Loucy (cell line): ENCODE measurements at regions not wholly inside any gene's neighbourhood (a gene's known extent, or its start where the extent isn't known, plus 50 kb on each side); places are given as distances from the start of the nearest gene placed in this dataset.

Experiments used
- H2AFZ ChIP-seq: fragments of 200-600 bp; sonication (generic); 2 replicates; pipeline ENCODE4 v1.6.0; 2016; ENCODE audit warnings: antibody characterized with exemption, mild to moderate bottlenecking, low read length, moderate library complexity
- H3F3A ChIP-seq: fragments of 200-600 bp; 2 replicates; pipeline ENCODE4 v1.6.0; 2016; ENCODE audit warnings: antibody characterized with exemption, low read depth, mild to moderate bottlenecking
- H3K27me3 ChIP-seq: fragments of 200-600 bp; sonication (generic); 2 replicates; pipeline ENCODE4 v1.6.1; 2014; ENCODE audit warnings: low read length, mild to moderate bottlenecking; ENCODE audit not compliant: insufficient read depth, poor library complexity, severe bottlenecking
- H3K36me3 ChIP-seq: fragments of 200-600 bp; sonication (generic); 2 replicates; pipeline ENCODE4 v1.6.1; 2016; ENCODE audit warnings: low read length; ENCODE audit not compliant: insufficient read depth
- H3K4me1 ChIP-seq: fragments of 200-600 bp; sonication (generic); 2 replicates; pipeline ENCODE4 v1.5.1; 2014; ENCODE audit warnings: low read length, mild to moderate bottlenecking; ENCODE audit not compliant: insufficient read depth, poor library complexity, severe bottlenecking
- H3K4me2 ChIP-seq: fragments of 200-600 bp; sonication (generic); 2 replicates; pipeline ENCODE4 v1.6.0; 2014; ENCODE audit warnings: antibody characterized with exemption, low read length, low read depth, mild to moderate bottlenecking; ENCODE audit not compliant: poor library complexity, severe bottlenecking
- H3K4me3 ChIP-seq: fragments of 200-600 bp; sonication (generic); 2 replicates; pipeline ENCODE4 v1.5.1; 2014; ENCODE audit warnings: low read length, mild to moderate bottlenecking, mixed read lengths; ENCODE audit not compliant: poor library complexity, severe bottlenecking
- H3K79me2 ChIP-seq: fragments of 200-600 bp; sonication (generic); 2 replicates; pipeline ENCODE4 v1.6.1; 2014; ENCODE audit warnings: low read length; ENCODE audit not compliant: insufficient read depth
- H3K9ac ChIP-seq: fragments of 200-600 bp; sonication (generic); 2 replicates; pipeline ENCODE4 v1.6.0; 2014; ENCODE audit warnings: mild to moderate bottlenecking, low read depth, low read length, moderate library complexity; ENCODE audit not compliant: poor library complexity, severe bottlenecking
- H3K9me2 ChIP-seq: fragments of 200-600 bp; sonication (generic); replicated peaks from 2 replicates; pipeline ENCODE4 v1.6.1; 2016; ENCODE audit warnings: low read depth, low read length, mixed read lengths
- H3K9me3 ChIP-seq: fragments of 200-600 bp; sonication (generic); 2 replicates; pipeline ENCODE4 v1.6.1; 2014; ENCODE audit warnings: mild to moderate bottlenecking, antibody characterized with exemption, low read length, low read depth; ENCODE audit not compliant: insufficient read depth
- H4K20me1 ChIP-seq: fragments of 200-600 bp; sonication (generic); 2 replicates; pipeline ENCODE4 v1.6.0; 2014; ENCODE audit warnings: antibody characterized with exemption, low read length, mild to moderate bottlenecking; ENCODE audit not compliant: insufficient read depth, poor library complexity, severe bottlenecking
- CTCF ChIP-seq: fragments of 200-600 bp; sonication (generic); conservative IDR thresholded peaks from 2 replicates; pipeline ENCODE4 v1.5.1; 2014; ENCODE audit warnings: mild to moderate bottlenecking, antibody characterized with exemption, low read length
- EZH2phosphoT487 ChIP-seq: fragments of 200-600 bp; IDR thresholded peaks from 2 replicates; pipeline ENCODE4 v1.6.1; 2018; ENCODE audit warnings: antibody characterized with exemption, mild to moderate bottlenecking, moderate library complexity, borderline replicate concordance

DNA sequence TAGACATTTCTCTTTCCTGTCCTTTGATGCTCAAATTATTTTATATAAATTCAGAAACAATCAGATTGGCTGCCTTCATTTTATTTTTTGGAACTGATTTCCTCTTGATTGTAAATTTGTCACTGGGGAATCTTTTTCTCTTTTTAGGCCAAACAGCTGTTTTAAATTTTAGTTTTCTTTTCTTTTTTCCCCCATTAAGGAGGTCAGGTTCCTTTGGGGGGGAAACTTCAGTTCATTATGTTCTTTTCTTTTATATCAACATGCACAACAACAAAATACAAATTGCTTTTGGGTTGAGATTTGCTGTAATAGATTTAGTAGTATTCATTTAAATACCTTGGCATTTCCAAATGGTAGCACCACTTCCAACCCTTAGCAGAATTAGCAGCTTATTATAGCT is 264.8 kb upstream of the SPRY2 start:
- no peaks in the 10 kb centered on the region for H3F3A ChIP-seq
- H3K9ac ChIP-seq = no peak overlapping the region
- TF ChIP-seq CTCF = no peak
- no peak for TF ChIP-seq EZH2phosphoT487
- H3K4me1 ChIP-seq = peaks cover 5% of the 10 kb centered on the region
- no peak overlapping the region for H3K4me3 ChIP-seq
- no peaks in the 10 kb centered on the region for H3K9me3 ChIP-seq
- H4K20me1 ChIP-seq = no peaks in the 10 kb centered on the region
- no peak overlapping the region for H3K4me2 ChIP-seq
- H3K9me2 ChIP-seq = no peaks in the 10 kb centered on the region
- no peaks in the 10 kb centered on the region for H3K36me3 ChIP-seq
- no peak overlapping the region for H2AFZ ChIP-seq
- no peaks in the 10 kb centered on the region for H3K79me2 ChIP-seq
- no peaks in the 10 kb centered on the region for H3K27me3 ChIP-seq

DNA sequence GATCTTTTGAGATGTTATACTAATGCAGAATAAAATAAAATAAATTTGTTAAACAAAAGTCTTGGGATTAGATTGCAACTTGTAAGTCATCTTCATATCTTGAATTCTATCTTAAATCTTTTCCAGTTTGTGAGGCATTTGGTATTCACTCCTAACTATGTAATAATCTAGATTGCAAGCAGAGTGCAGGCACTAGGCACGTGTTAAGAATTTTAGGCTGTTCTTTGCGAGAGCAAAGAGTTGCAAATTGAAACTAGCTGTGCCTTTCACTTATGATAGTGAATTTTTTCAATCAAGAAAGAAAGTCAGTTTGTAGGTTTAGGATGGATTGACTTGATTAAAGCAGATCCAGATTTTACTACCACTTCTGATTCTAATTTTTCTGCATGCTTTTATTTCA is 264.1 kb upstream of the SPRY2 start:
- Histone ChIP-seq H2AFZ (no peak overlapping the region), H3K79me2 (no peaks in the 10 kb centered on the region), H3K36me3 (no peaks in the 10 kb centered on the region), H3K9me2 (no peaks in the 10 kb centered on the region), H4K20me1 (no peaks in the 10 kb centered on the region), H3K4me1 (peaks cover 5% of the 10 kb centered on the region), H3K9me3 (no peaks in the 10 kb centered on the region), H3K27me3 (no peaks in the 10 kb centered on the region), H3K4me2 (no peak overlapping the region), H3K4me3 (no peak overlapping the region), H3K9ac (no peak overlapping the region), H3F3A (no peaks in the 10 kb centered on the region)
- TF ChIP-seq CTCF (no peak), EZH2phosphoT487 (no peak)

GRCh38 chr13:80604098-80604497 is 263.2 kb upstream of the SPRY2 start:
- Histone ChIP-seq H3K4me2 (no peak overlapping the region), H3K9ac (no peak overlapping the region), H2AFZ (no peak overlapping the region), H3K9me2 (no peaks in the 10 kb centered on the region), H3K36me3 (no peaks in the 10 kb centered on the region), H4K20me1 (no peaks in the 10 kb centered on the region), H3K9me3 (no peaks in the 10 kb centered on the region), H3F3A (no peaks in the 10 kb centered on the region), H3K4me3 (no peak overlapping the region), H3K79me2 (no peaks in the 10 kb centered on the region), H3K4me1 (peaks cover 13% of the 10 kb centered on the region), H3K27me3 (no peaks in the 10 kb centered on the region)
- no peak for TF ChIP-seq EZH2phosphoT487
- peak; percentile 34 for TF ChIP-seq CTCF
